BJ (cell line): ENCODE measurements at regions not wholly inside any gene's neighbourhood (a gene's known extent, or its start where the extent isn't known, plus 50 kb on each side); places are given as distances from the start of the nearest gene placed in this dataset.
"Not testable (repeated sequence)": the region's sequence is repeated elsewhere in the genome, so short reads cannot be mapped to it uniquely, and the experiment has no call there.

ENCODE experiments used
- CTCF ChIA-PET: fragments of 350-600 bp; formaldehyde crosslinking; extraction: SDS; loops from one replicate; lab custom pipeline; 2021; ENCODE audit warnings: antibody characterized with exemption, inconsistent platforms; lab: Yijun Ruan, JAX
- POLR2A ChIA-PET: fragments of 300-600 bp; sonication (Branson Sonifier 250); formaldehyde crosslinking; extraction: SDS; loops from one replicate; lab custom pipeline; 2021; ENCODE audit warnings: antibody characterized with exemption; lab: Charles Lee
- DNase-seq: peaks from one replicate; pipeline ENCODE4 v3.0.0-alpha.2; 2011; ENCODE audit warnings: low read depth
- H3K27me3 ChIP-seq: 2 replicates; pipeline ENCODE4 v1.6.0; 2011; ENCODE audit warnings: low read length; ENCODE audit not compliant: control insufficient read depth, insufficient read depth
- H3K36me3 ChIP-seq: 2 replicates; pipeline ENCODE4 v1.5.1; 2011; ENCODE audit warnings: low read length; ENCODE audit not compliant: control insufficient read depth, insufficient read depth
- H3K4me3 ChIP-seq: 2 replicates; pipeline ENCODE4 v1.5.1; 2011; ENCODE audit warnings: low read depth, mild to moderate bottlenecking, control low read depth, low read length
- TF ChIP-seq, protein P1 (sequence below): IDR thresholded peaks from 2 replicates; pipeline ENCODE4 v1.5.1; 2011; ENCODE audit warnings: low read depth, mild to moderate bottlenecking, control low read depth, inconsistent platforms, low read length, moderate library complexity; ENCODE audit not compliant: insufficient read depth

DNA sequence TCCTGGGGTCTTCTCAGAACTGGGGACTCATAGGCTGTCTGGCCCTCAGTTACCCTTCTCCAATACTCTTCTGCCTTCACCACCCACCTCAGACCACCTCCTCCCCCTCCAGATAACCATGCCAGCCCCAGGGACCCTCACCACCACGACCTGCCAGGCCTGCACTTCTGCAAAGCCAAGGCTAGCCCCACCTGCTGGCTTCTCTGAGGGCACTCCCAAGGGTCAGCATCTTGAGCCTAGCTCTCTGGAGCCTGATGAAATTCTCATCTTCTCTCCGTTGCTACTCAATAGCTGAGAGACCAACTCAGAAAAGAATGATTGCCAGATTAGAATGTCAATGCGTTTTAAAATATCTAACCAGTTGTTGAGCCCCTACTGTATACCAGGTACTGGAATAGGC lies 56.1 kb upstream of the LYRM9 start:
- ChIA-PET POLR2A (no interaction called here), CTCF (no interaction called here)
- TF ChIP-seq, protein P1, sequence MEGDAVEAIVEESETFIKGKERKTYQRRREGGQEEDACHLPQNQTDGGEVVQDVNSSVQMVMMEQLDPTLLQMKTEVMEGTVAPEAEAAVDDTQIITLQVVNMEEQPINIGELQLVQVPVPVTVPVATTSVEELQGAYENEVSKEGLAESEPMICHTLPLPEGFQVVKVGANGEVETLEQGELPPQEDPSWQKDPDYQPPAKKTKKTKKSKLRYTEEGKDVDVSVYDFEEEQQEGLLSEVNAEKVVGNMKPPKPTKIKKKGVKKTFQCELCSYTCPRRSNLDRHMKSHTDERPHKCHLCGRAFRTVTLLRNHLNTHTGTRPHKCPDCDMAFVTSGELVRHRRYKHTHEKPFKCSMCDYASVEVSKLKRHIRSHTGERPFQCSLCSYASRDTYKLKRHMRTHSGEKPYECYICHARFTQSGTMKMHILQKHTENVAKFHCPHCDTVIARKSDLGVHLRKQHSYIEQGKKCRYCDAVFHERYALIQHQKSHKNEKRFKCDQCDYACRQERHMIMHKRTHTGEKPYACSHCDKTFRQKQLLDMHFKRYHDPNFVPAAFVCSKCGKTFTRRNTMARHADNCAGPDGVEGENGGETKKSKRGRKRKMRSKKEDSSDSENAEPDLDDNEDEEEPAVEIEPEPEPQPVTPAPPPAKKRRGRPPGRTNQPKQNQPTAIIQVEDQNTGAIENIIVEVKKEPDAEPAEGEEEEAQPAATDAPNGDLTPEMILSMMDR: no peak

DNA sequence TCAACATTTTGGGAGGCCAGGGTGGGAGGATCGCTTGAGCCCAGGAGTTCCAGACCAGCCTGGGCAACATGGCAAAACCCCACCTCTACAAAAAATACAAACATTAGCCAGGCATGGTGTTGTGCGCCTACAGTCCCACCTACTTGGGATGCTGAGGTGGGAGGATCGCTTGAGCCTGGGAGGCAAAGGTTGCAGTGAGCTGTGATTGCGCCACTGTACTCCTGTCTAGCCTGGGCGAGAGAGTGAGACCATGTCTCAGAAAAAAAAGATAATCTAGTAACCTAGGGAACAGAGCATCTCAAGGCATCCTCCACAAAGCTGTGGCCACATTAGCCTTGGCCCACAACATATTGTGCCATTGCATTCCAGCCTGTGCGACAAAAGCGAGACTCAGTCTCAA lies 57.1 kb upstream of the LYRM9 start:
- H3K36me3 ChIP-seq, H3K4me3 ChIP-seq, POLR2A ChIA-PET, DNase-seq: not testable (repeated sequence)
- CTCF ChIA-PET: interaction anchor here (1.3 kb wide), 1 partner anchor 13 kb away, joined by 4 read pairs; no protein-coding TSS in a partner anchor
- peaks cover 19% of the 10 kb centered on the region for H3K27me3 ChIP-seq

More for the DNA sequence above, 56.1 kb upstream of the LYRM9 start:
- H3K36me3 ChIP-seq: no peaks in the 10 kb centered on the region
- DNase-seq: no peak
- H3K4me3 ChIP-seq: no peak overlapping the region
- H3K27me3 ChIP-seq: peaks cover 17% of the 10 kb centered on the region

DNA sequence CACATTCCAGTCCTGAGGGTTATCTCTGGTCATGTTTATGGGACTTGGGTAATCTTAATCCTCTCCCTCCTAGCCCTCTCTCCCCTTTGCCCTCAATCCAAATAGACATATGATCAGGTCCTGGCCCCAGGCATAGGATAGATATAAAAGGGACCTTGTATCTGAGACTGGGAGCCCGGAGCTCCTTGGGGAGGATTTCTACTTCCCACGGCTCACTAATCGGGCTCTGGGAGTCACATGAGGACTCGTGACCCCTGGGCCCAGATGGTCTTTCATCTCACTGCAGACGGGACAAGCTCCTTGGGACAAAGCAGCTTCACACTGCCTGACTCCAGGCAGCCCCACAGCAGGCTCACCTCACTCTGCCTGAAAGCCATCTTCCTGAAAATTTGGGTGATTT lies 57.8 kb upstream of the LYRM9 start:
- Histone ChIP-seq H3K4me3 (no peak overlapping the region), H3K27me3 (peaks cover 20% of the 10 kb centered on the region), H3K36me3 (no peaks in the 10 kb centered on the region)
- TF ChIP-seq, protein P1: no peak
- ChIA-PET POLR2A (no interaction called here), CTCF (interaction anchor here (1.3 kb wide), 1 partner anchor 14 kb away, joined by 4 read pairs; no protein-coding TSS in a partner anchor)
- no peak for DNase-seq

DNA sequence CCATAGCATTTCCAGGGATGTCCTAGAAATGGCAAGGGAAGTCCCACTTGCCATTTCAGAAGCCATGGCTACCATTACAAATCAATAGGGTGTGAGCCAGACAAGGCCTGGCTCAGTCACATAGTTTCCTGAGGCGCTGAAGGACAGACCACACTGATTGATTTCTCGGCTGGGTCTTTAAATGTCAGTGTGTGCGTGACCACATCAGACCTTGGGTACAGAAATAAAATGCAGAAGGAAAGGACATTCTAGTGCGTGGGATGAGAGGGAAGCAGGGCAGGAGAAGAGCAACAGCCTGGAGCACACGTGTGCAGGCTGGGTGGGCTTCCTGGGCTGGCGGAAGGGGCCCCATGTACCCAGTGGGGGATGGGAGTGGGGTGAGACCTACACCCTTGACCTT lies 58.7 kb upstream of the LYRM9 start:
- Histone ChIP-seq H3K36me3 (no peaks in the 10 kb centered on the region), H3K4me3 (no peak overlapping the region), H3K27me3 (peaks cover 21% of the 10 kb centered on the region)
- ChIA-PET CTCF (no interaction called here), POLR2A (no interaction called here)
- TF ChIP-seq, protein P1: no peak
- no peak for DNase-seq

DNA sequence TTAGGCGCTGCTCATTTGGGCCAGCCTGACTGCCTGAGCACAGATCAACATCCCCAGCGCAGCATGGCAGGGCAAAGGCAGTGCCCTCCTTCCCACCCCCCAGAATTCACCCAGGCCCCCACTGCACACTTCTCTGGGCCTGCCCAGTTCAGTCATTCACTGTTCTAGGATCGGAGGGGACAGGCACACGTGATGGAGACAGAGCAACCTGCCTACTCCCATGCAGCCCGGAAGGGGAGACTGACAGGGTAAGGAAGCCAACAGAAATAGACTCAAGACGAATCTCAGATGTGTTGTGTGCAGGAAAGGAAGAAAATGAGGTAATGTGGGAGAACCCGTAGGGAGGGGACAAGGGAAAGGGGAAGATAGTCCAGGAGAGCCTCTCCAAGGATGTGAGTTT lies 59.2 kb upstream of the LYRM9 start:
- TF ChIP-seq, protein P1: no peak
- peaks cover 21% of the 10 kb centered on the region for H3K27me3 ChIP-seq
- no peak overlapping the region for H3K4me3 ChIP-seq
- ChIA-PET POLR2A (no interaction called here), CTCF (no interaction called here)
- DNase-seq: no peak
- H3K36me3 ChIP-seq: no peaks in the 10 kb centered on the region
